ENCODE measurements at regions not wholly inside any gene's neighbourhood (a gene's known extent, or its start where the extent isn't known, plus 50 kb on each side); places are given as distances from the start of the nearest gene placed in this dataset.

DNA sequence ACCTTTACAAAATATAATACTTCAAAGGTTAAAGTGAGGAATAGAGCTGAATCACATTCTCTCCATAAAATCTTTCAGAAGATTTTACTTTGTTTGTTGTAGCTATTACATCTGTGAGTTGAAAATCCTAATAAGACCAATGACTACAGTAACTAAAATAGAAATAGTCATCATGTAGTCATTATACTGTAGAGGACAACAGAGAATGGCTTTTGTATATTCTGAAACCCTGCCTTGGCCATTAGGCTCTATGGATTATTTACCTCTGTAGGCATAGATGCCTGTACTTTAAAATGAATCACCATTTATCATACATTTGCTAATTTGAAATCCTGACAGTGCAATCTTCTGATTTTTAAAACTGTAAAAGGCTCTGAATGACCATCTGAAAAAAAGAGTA is 923.0 kb downstream of the REEP3 start:
- POLR2A ChIA-PET: no interaction called here
- H3K4me3 ChIP-seq (ENCODE audit: control extremely low read depth in 1 of 5, extremely low read depth in 1 of 5, insufficient read depth in 1 of 5, low read depth in 2 of 5, low read length in 4 of 5): no peak overlapping the region
- CTCF ChIA-PET: no interaction called here
- no peak overlapping the region for H3K9ac ChIP-seq (ENCODE audit: low read length)
- H3K27me3 ChIP-seq (replicated peaks in 1 of 4; ENCODE audit: control extremely low read depth in 1 of 4, control insufficient read depth in 3 of 4, insufficient read depth in 4 of 4, low read length in 3 of 4): no peaks in the 10 kb centered on the region
- no peak for TF ChIP-seq EZH2 (IDR thresholded peaks at IDR 0.05; ENCODE audit: borderline replicate concordance, insufficient read depth, low read depth, low read length, poor library complexity, severe bottlenecking)
- TF ChIP-seq, protein P1, sequence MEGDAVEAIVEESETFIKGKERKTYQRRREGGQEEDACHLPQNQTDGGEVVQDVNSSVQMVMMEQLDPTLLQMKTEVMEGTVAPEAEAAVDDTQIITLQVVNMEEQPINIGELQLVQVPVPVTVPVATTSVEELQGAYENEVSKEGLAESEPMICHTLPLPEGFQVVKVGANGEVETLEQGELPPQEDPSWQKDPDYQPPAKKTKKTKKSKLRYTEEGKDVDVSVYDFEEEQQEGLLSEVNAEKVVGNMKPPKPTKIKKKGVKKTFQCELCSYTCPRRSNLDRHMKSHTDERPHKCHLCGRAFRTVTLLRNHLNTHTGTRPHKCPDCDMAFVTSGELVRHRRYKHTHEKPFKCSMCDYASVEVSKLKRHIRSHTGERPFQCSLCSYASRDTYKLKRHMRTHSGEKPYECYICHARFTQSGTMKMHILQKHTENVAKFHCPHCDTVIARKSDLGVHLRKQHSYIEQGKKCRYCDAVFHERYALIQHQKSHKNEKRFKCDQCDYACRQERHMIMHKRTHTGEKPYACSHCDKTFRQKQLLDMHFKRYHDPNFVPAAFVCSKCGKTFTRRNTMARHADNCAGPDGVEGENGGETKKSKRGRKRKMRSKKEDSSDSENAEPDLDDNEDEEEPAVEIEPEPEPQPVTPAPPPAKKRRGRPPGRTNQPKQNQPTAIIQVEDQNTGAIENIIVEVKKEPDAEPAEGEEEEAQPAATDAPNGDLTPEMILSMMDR (IDR thresholded peaks at IDR 0.05): no peak
- H3K27me3 Mint-ChIP-seq: no peaks in the 10 kb centered on the region
- intact Hi-C loops (cut with micrococcal nuclease): no loop called here
- DNase-seq (no peak), ATAC-seq (ENCODE audit: low read depth) (no peak)
- no peaks in the 10 kb centered on the region for H3K4me1 ChIP-seq (ENCODE audit: control insufficient read depth in 2 of 2, insufficient read depth in 2 of 2, low read length in 2 of 2)
- no peaks in the 10 kb centered on the region for H3K4me1 Mint-ChIP-seq
- H3K9me3 ChIP-seq (ENCODE audit: control extremely low read depth in 1 of 3, control insufficient read depth in 2 of 3, insufficient read depth in 1 of 3, low read length in 2 of 3): no peaks in the 10 kb centered on the region
- H4K20me1 ChIP-seq (ENCODE audit: control insufficient read depth, insufficient read depth, low read length, poor library complexity, severe bottlenecking): no peaks in the 10 kb centered on the region
- H3K4me2 ChIP-seq (replicated peaks; ENCODE audit: low read depth, low read length, poor library complexity, severe bottlenecking): no peak overlapping the region
- no peak overlapping the region for H3K27ac Mint-ChIP-seq
- no peak overlapping the region for H3K27ac ChIP-seq (ENCODE audit: low read length in 2 of 2)
- no peaks in the 10 kb centered on the region for H3K36me3 ChIP-seq (replicated peaks in 1 of 2; ENCODE audit: control extremely low read depth in 1 of 2, control insufficient read depth in 1 of 2, extremely low read depth in 1 of 2, insufficient read depth in 2 of 2, low read length in 1 of 2)
- no peaks in the 10 kb centered on the region for H3K79me2 ChIP-seq (ENCODE audit: control insufficient read depth, insufficient read depth, low read length)
- no peaks in the 10 kb centered on the region for H3K9me3 Mint-ChIP-seq (ENCODE audit: insufficient read depth)
- no peak overlapping the region for H2AFZ ChIP-seq (ENCODE audit: insufficient read depth, low read depth, low read length, poor library complexity, severe bottlenecking)
- no peak overlapping the region for H3K4me3 Mint-ChIP-seq

DNA sequence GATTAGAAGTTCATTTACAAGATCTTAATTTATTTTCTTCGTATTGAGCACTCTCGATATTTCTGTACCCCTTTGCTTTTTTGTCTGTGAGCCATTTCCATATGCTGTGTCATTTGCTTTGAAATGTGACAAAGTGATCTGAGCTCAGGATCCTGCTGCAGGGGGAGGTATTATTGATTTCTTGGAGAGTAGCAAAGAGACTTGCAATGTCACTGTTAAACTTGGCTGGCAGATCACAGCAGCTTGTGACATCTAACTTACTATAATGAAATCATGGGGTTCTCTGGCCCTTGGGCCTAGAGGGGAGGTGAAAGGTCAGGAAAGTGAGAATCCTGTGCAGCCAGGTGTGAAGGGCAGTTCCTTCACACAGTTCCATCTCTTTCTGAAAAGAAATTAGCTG is 923.4 kb downstream of the REEP3 start:
- no peaks in the 10 kb centered on the region for H3K9me3 Mint-ChIP-seq (ENCODE audit: insufficient read depth)
- 100% methylated on average over 2 of the region's 2 CpGs for WGBS (ENCODE audit: insufficient coverage)
- Histone ChIP-seq H3K4me3 (ENCODE audit: control extremely low read depth in 1 of 5, extremely low read depth in 1 of 5, insufficient read depth in 1 of 5, low read depth in 2 of 5, low read length in 4 of 5) (no peak overlapping the region), H3K36me3 (replicated peaks in 1 of 2; ENCODE audit: control extremely low read depth in 1 of 2, control insufficient read depth in 1 of 2, extremely low read depth in 1 of 2, insufficient read depth in 2 of 2, low read length in 1 of 2) (no peaks in the 10 kb centered on the region), H3K9ac (ENCODE audit: low read length) (no peak overlapping the region), H3K9me3 (ENCODE audit: control extremely low read depth in 1 of 3, control insufficient read depth in 2 of 3, insufficient read depth in 1 of 3, low read length in 2 of 3) (no peaks in the 10 kb centered on the region), H3K4me1 (ENCODE audit: control insufficient read depth in 2 of 2, insufficient read depth in 2 of 2, low read length in 2 of 2) (no peaks in the 10 kb centered on the region), H3K79me2 (ENCODE audit: control insufficient read depth, insufficient read depth, low read length) (no peaks in the 10 kb centered on the region), H4K20me1 (ENCODE audit: control insufficient read depth, insufficient read depth, low read length, poor library complexity, severe bottlenecking) (no peaks in the 10 kb centered on the region), H3K27me3 (replicated peaks in 1 of 4; ENCODE audit: control extremely low read depth in 1 of 4, control insufficient read depth in 3 of 4, insufficient read depth in 4 of 4, low read length in 3 of 4) (no peaks in the 10 kb centered on the region), H2AFZ (ENCODE audit: insufficient read depth, low read depth, low read length, poor library complexity, severe bottlenecking) (no peak overlapping the region), H3K4me2 (replicated peaks; ENCODE audit: low read depth, low read length, poor library complexity, severe bottlenecking) (no peak overlapping the region), H3K27ac (ENCODE audit: low read length in 2 of 2) (no peak overlapping the region)
- H3K4me3 Mint-ChIP-seq: no peak overlapping the region
- DNase-seq (no peak), ATAC-seq (ENCODE audit: low read depth) (no peak)
- H3K27me3 Mint-ChIP-seq: no peaks in the 10 kb centered on the region
- ChIA-PET POLR2A (no interaction called here), CTCF (no interaction called here)
- intact Hi-C loops (cut with micrococcal nuclease): no loop called here
- TF ChIP-seq, protein P1 (IDR thresholded peaks at IDR 0.05): no peak
- no peak for TF ChIP-seq EZH2 (IDR thresholded peaks at IDR 0.05; ENCODE audit: borderline replicate concordance, insufficient read depth, low read depth, low read length, poor library complexity, severe bottlenecking)
- H3K4me1 Mint-ChIP-seq: no peaks in the 10 kb centered on the region
- H3K27ac Mint-ChIP-seq: no peak overlapping the region

All from B cell (primary cell).